IMR-90 (cell line): ENCODE measurements at regions not wholly inside any gene's neighbourhood (a gene's known extent, or its start where the extent isn't known, plus 50 kb on each side); places are given as distances from the start of the nearest gene placed in this dataset.

ENCODE experiments used
- ATAC-seq: fragments of 200-7000 bp; cut with Tn5 transposase; 2 replicates; pipeline ENCODE4 v1.9.1; 2020; ENCODE audit warnings: low read depth, mild to moderate bottlenecking, moderate library complexity
- BruUV-seq: library from RNA; stranded (reverse); fragments of 400-500 nt; replicated peaks from 2 replicates; lab custom pipeline; 2021; lab: Mats Ljungman, UMichigan
- CTCF ChIA-PET: fragments of 300-600 bp; formaldehyde crosslinking; extraction: SDS; loops from one replicate; lab custom pipeline; 2021; ENCODE audit warnings: antibody characterized with exemption; lab: Yijun Ruan, JAX
- POLR2A ChIA-PET: fragments of 300-600 bp; sonication (Branson Sonifier 250); formaldehyde crosslinking; loops from one replicate; lab custom pipeline; 2022; ENCODE audit warnings: antibody characterized with exemption; ENCODE audit not compliant: unreplicated experiment; lab: Charles Lee
- DNase-seq: peaks from one replicate; pipeline ENCODE4 v3.0.0; 2013
- H2AFZ ChIP-seq: replicated peaks from 2 replicates; pipeline ENCODE3; 2013; ENCODE audit warnings: low read length, mild to moderate bottlenecking; ENCODE audit not compliant: poor library complexity
- H2AK5ac ChIP-seq: 2 replicates; pipeline ENCODE4 v1.6.1; 2013; ENCODE audit warnings: low read depth, low read length, inconsistent platforms
- H2AK9ac ChIP-seq: replicated peaks from 2 replicates; pipeline ENCODE3; 2013; ENCODE audit warnings: mild to moderate bottlenecking, low read depth, low read length, moderate library complexity; ENCODE audit not compliant: poor library complexity
- H2BK120ac ChIP-seq: 2 replicates; pipeline ENCODE4 v1.6.1; 2013; ENCODE audit warnings: low read depth, low read length, inconsistent platforms
- H2BK15ac ChIP-seq: 3 replicates; pipeline ENCODE4 v1.6.1; 2013; ENCODE audit warnings: low read depth, low read length, inconsistent platforms
- H2BK20ac ChIP-seq: 2 replicates; pipeline ENCODE4 v1.6.1; 2013; ENCODE audit warnings: low read depth, mild to moderate bottlenecking, inconsistent platforms, low read length, moderate library complexity
- H2BK5ac ChIP-seq: 2 replicates; pipeline ENCODE4 v1.6.1; 2013; ENCODE audit warnings: mild to moderate bottlenecking, low read depth, low read length, inconsistent platforms; ENCODE audit not compliant: poor library complexity, severe bottlenecking
- H3K14ac ChIP-seq: replicated peaks from 2 replicates; pipeline ENCODE4 v1.6.1; 2013; ENCODE audit warnings: low read depth, low read length, inconsistent platforms
- H3K18ac ChIP-seq: 2 replicates; pipeline ENCODE4 v1.6.1; 2013; ENCODE audit warnings: low read depth, low read length, control low read depth
- H3K23ac ChIP-seq: 2 replicates; pipeline ENCODE4 v1.6.1; 2013; ENCODE audit warnings: low read depth, low read length, inconsistent platforms
- H3K27ac ChIP-seq: 2 replicates; pipeline ENCODE4 v1.5.1; 2013; ENCODE audit warnings: mild to moderate bottlenecking, control low read depth, low read length; ENCODE audit not compliant: insufficient read depth
- H3K27me3 ChIP-seq: 2 replicates; pipeline ENCODE4 v1.6.1; 2013; ENCODE audit warnings: low read length; ENCODE audit not compliant: control insufficient read depth, insufficient read depth
- H3K36me3 ChIP-seq: 2 replicates; pipeline ENCODE4 v1.6.1; 2013; ENCODE audit warnings: low read length, mixed read lengths; ENCODE audit not compliant: control insufficient read depth, insufficient read depth
- H3K4ac ChIP-seq: 2 replicates; pipeline ENCODE4 v1.6.1; 2013; ENCODE audit warnings: low read depth, low read length, inconsistent platforms
- H3K4me1 ChIP-seq: 2 replicates; pipeline ENCODE4 v1.6.1; 2013; ENCODE audit warnings: low read length, mixed read lengths; ENCODE audit not compliant: control insufficient read depth, insufficient read depth
- H3K4me2 ChIP-seq: 2 replicates; pipeline ENCODE4 v1.6.1; 2013; ENCODE audit warnings: low read depth, mild to moderate bottlenecking, control low read depth, low read length, moderate library complexity
- H3K4me3 ChIP-seq: 2 replicates; pipeline ENCODE4 v1.5.1; 2013; ENCODE audit warnings: low read depth, mild to moderate bottlenecking, control low read depth, low read length, moderate library complexity; ENCODE audit not compliant: insufficient read depth
- H3K56ac ChIP-seq: 2 replicates; pipeline ENCODE4 v1.6.1; 2013; ENCODE audit warnings: low read length, inconsistent platforms; ENCODE audit not compliant: insufficient read depth; ENCODE audit errors: extremely low read depth
- H3K79me1 ChIP-seq, 2 experiments: 2 replicates each; pipeline ENCODE4 v1.6.1; 2013; ENCODE audit warnings: low read length in 2 of 2, inconsistent platforms in 1 of 2, low read depth in 1 of 2
- H3K9ac ChIP-seq: 2 replicates; pipeline ENCODE4 v1.6.1; 2013; ENCODE audit warnings: low read depth, low read length, control low read depth
- H3K9me1 ChIP-seq: 2 replicates; pipeline ENCODE4 v1.6.1; 2013; ENCODE audit warnings: low read length, inconsistent platforms; ENCODE audit not compliant: insufficient read depth
- H3K9me3 ChIP-seq: 2 replicates; pipeline ENCODE4 v1.6.1; 2013; ENCODE audit warnings: low read length; ENCODE audit not compliant: control insufficient read depth, insufficient read depth
- H4K20me1 ChIP-seq: 2 replicates; pipeline ENCODE4 v1.6.1; 2013; ENCODE audit warnings: low read length, inconsistent platforms; ENCODE audit not compliant: insufficient read depth
- H4K5ac ChIP-seq: 2 replicates; pipeline ENCODE4 v1.6.1; 2013; ENCODE audit warnings: mild to moderate bottlenecking, low read depth, low read length, control low read depth
- H4K8ac ChIP-seq, 2 experiments: 2 replicates each; pipeline ENCODE4 v1.6.1; 2013; ENCODE audit warnings: low read depth in 2 of 2, low read length in 2 of 2, control low read depth in 1 of 2, inconsistent platforms in 1 of 2
- H4K91ac ChIP-seq: 2 replicates; pipeline ENCODE4 v1.6.1; 2013; ENCODE audit warnings: low read depth, low read length, inconsistent platforms; ENCODE audit not compliant: insufficient read depth
- BHLHE40 ChIP-seq: fragments of 150-350 bp; IDR thresholded peaks from 2 replicates; pipeline ENCODE4 v1.6.1; 2016; ENCODE audit warnings: mild to moderate bottlenecking, low read depth, low read length
- CTCF ChIP-seq: conservative IDR thresholded peaks from 2 replicates; pipeline ENCODE4 v1.5.1; 2012; ENCODE audit warnings: mild to moderate bottlenecking, low read depth, low read length, improper control_type of control experiment
- ELK1 ChIP-seq: fragments of 150-350 bp; IDR thresholded peaks from 2 replicates; pipeline ENCODE4 v1.6.1; 2016; ENCODE audit warnings: low read depth, mild to moderate bottlenecking, low read length, moderate library complexity, borderline replicate concordance
- FOS ChIP-seq: fragments of 150-350 bp; IDR thresholded peaks from 2 replicates; pipeline ENCODE4 v1.6.1; 2016; ENCODE audit warnings: low read depth, low read length
- MAZ ChIP-seq: IDR thresholded peaks from 2 replicates; pipeline ENCODE4 v1.6.1; 2012; ENCODE audit warnings: low read depth, mild to moderate bottlenecking, low read length, improper control_type of control experiment, moderate library complexity, borderline replicate concordance
- NFE2L2 ChIP-seq: fragments of 150-350 bp; IDR thresholded peaks from 2 replicates; pipeline ENCODE4 v1.6.1; 2016; ENCODE audit warnings: low read depth, mild to moderate bottlenecking, low read length
- RAD21 ChIP-seq: IDR thresholded peaks from 2 replicates; pipeline ENCODE4 v1.6.1; 2012; ENCODE audit warnings: low read length, improper control_type of control experiment
- RFX5 ChIP-seq: IDR thresholded peaks from 2 replicates; pipeline ENCODE4 v1.8.0; 2012; ENCODE audit warnings: low read depth, mild to moderate bottlenecking, low read length, moderate library complexity
- SMC3 ChIP-seq: fragments of 150-350 bp; IDR thresholded peaks from 2 replicates; pipeline ENCODE4 v1.6.1; 2016; ENCODE audit warnings: low read depth, mild to moderate bottlenecking, antibody characterized with exemption, low read length, moderate library complexity
- USF2 ChIP-seq: fragments of 150-350 bp; IDR thresholded peaks from 2 replicates; pipeline ENCODE4 v1.6.1; 2017; ENCODE audit warnings: mild to moderate bottlenecking, antibody characterized with exemption, low read length, low read depth
- WGBS, 2 experiments: methylation state at CpG; one replicate each; pipeline versions ENCODE4 v1.1.5 to v1.1.7; 2013; ENCODE audit warnings: missing lambda C conversion rate in 2 of 2; ENCODE audit not compliant: insufficient read length in 1 of 2; ENCODE audit errors: extremely low coverage in 2 of 2; 5-methylcytosine and 5-hydroxymethylcytosine counted together
- dilution Hi-C: fragments of 300-500 bp; cut with HindIII; formaldehyde crosslinking; loops from one replicate; pipeline ENCODE4 v1.14.3; 2018; ENCODE audit warnings: low sequenced_read_pairs; ENCODE audit not compliant: unreplicated experiment
- in situ Hi-C: fragments of 300-500 bp; cut with MboI; formaldehyde crosslinking; loops from 3 replicates; pipeline ENCODE4 v1.14.3; 2019; ENCODE audit warnings: low sequenced_read_pairs, inconsistent platforms, mixed read lengths
- intact Hi-C: fragments of 100-400 bp; cut with micrococcal nuclease; formaldehyde crosslinking; loops from 2 replicates; pipeline ENCODE4 v1.10.0; 2022

GRCh38 chr6:12566618-12567123 is 149.9 kb upstream of the PHACTR1 start:
- dilution Hi-C loops: no loop called here

More at GRCh38 chr6:12566618-12567123, 149.9 kb upstream of the PHACTR1 start:
- Histone ChIP-seq H2BK20ac (no peak overlapping the region), H3K79me1 (no peaks in the 10 kb centered on the region), H3K27me3 (no peaks in the 10 kb centered on the region), H4K91ac (no peak overlapping the region), H3K56ac (no peak overlapping the region), H2AFZ (no peak overlapping the region), H4K5ac (no peak overlapping the region), H2BK15ac (no peak overlapping the region), H3K9ac (no peak overlapping the region), H3K4me1 (no peaks in the 10 kb centered on the region), H4K20me1 (no peaks in the 10 kb centered on the region), H3K36me3 (no peaks in the 10 kb centered on the region), H3K14ac (no peak overlapping the region), H3K4me2 (no peak overlapping the region), H2BK120ac (no peak overlapping the region), H3K23ac (no peak overlapping the region), H2BK5ac (no peak overlapping the region), H3K27ac (no peak overlapping the region), H2AK5ac (no peak overlapping the region), H3K4ac (no peak overlapping the region), H3K18ac (no peak overlapping the region), H2AK9ac (no peak overlapping the region), H3K4me3 (no peak overlapping the region), H3K9me1 (no peaks in the 10 kb centered on the region), H4K8ac (no peak overlapping the region), H3K9me3 (no peaks in the 10 kb centered on the region)
- ChIA-PET POLR2A (no interaction called here), CTCF (no interaction called here)
- WGBS, 2 experiments: no CpG with 5 or more reads among the region's 2 CpGs
- intact Hi-C loops: no loop called here
- in situ Hi-C loops: no loop called here
- DNase-seq: no peak
- BruUV-seq: no TSS peak
- TF ChIP-seq FOS (no peak), NFE2L2 (no peak), RAD21 (no peak), MAZ (no peak), ELK1 (no peak), RFX5 (no peak), SMC3 (no peak), BHLHE40 (no peak), USF2 (no peak), CTCF (no peak)
- no peak for ATAC-seq
